CD4-positive, alpha-beta T cell (primary cell): ENCODE measurements at regions not wholly inside any gene's neighbourhood (a gene's known extent, or its start where the extent isn't known, plus 50 kb on each side); places are given as distances from the start of the nearest gene placed in this dataset.

Experiments
- ATAC-seq: fragments of 200-7000 bp; cut with Tn5 transposase; one replicate; pipeline ENCODE4 v1.10.0; 2022; ENCODE audit warnings: mild to moderate bottlenecking; ENCODE audit not compliant: poor library complexity
- CTCF ChIA-PET: fragments of 350-600 bp; sonication (Branson Sonifier 250); formaldehyde crosslinking; loops from one replicate; lab custom pipeline; 2021; ENCODE audit warnings: antibody characterized with exemption, inconsistent platforms; lab: Charles Lee
- POLR2A ChIA-PET: fragments of 350-600 bp; sonication (Branson Sonifier 250); formaldehyde crosslinking; loops from one replicate; lab custom pipeline; 2021; ENCODE audit warnings: antibody characterized with exemption, inconsistent platforms; lab: Charles Lee
- DNase-seq, 14 experiments: peaks; one replicate each; pipeline ENCODE4 v3.0.0-alpha.2; 2013 to 2020; ENCODE audit warnings: mixed read lengths in 2 of 14
- H3K27ac ChIP-seq, 2 donors: one replicate each; pipeline versions ENCODE4 v1.5.1 to v1.7.0; 2013; ENCODE audit warnings: low read length in 2 of 2, low read depth in 1 of 2, mild to moderate bottlenecking in 1 of 2
- H3K27me3 ChIP-seq, 2 experiments: 1 replicate in 1 of 2; 2 replicates in 1 of 2; pipeline versions ENCODE4 v1.6.1 to v1.7.0; 2013; ENCODE audit warnings: low read length in 2 of 2, control low read depth in 1 of 2, mild to moderate bottlenecking in 1 of 2, moderate library complexity in 1 of 2; ENCODE audit not compliant: insufficient read depth in 2 of 2, control insufficient read depth in 1 of 2
- H3K36me3 ChIP-seq: one replicate; pipeline ENCODE4 v1.6.1; 2013; ENCODE audit warnings: low read length, control low read depth; ENCODE audit not compliant: insufficient read depth
- H3K4me1 ChIP-seq: one replicate; pipeline ENCODE4 v1.6.1; 2013; ENCODE audit warnings: low read length, control low read depth; ENCODE audit not compliant: insufficient read depth
- H3K4me3 ChIP-seq: one replicate; pipeline ENCODE4 v1.5.1; 2013; ENCODE audit warnings: mild to moderate bottlenecking, low read length, moderate library complexity
- H3K9me3 ChIP-seq, 2 experiments: 1 replicate in 1 of 2; 2 replicates in 1 of 2; pipeline versions ENCODE4 v1.6.1 to v1.7.0; 2013; ENCODE audit warnings: low read length in 2 of 2, mild to moderate bottlenecking in 2 of 2, control low read depth in 1 of 2, moderate library complexity in 1 of 2; ENCODE audit not compliant: control insufficient read depth in 1 of 2, insufficient read depth in 1 of 2
- H3K27ac Mint-ChIP-seq: one replicate; pipeline ENCODE4 v1.8.0; 2020; ENCODE audit warnings: mixed read lengths
- H3K27me3 Mint-ChIP-seq: one replicate; pipeline ENCODE4 v1.8.0; 2021; ENCODE audit warnings: mixed read lengths
- H3K36me3 Mint-ChIP-seq: one replicate; pipeline ENCODE4 v1.8.0; 2021; ENCODE audit warnings: low read depth, mixed read lengths
- H3K4me1 Mint-ChIP-seq: one replicate; pipeline ENCODE4 v1.8.0; 2021; ENCODE audit warnings: low read depth, mixed read lengths
- H3K4me3 Mint-ChIP-seq: one replicate; pipeline ENCODE4 v1.8.0; 2020; ENCODE audit warnings: mild to moderate bottlenecking, mixed read lengths
- H3K9me3 Mint-ChIP-seq: one replicate; pipeline ENCODE4 v1.8.0; 2020; ENCODE audit warnings: mixed read lengths
- CTCF ChIP-seq: fragments of 200-600 bp; IDR thresholded peaks from one replicate; pipeline ENCODE4 v1.8.0; 2022; ENCODE audit warnings: antibody characterized with exemption, mild to moderate bottlenecking
- intact Hi-C, 2 experiments: fragments of 100-400 bp; cut with DNase I in 1 of 2; cut with micrococcal nuclease in 1 of 2; formaldehyde crosslinking; loops; one replicate each; pipeline versions ENCODE4 v1.15.1 to v1.9.0; 2023 to 2025; cut with DNase I, micrococcal nuclease

GRCh38 chr9:29648601-29649000 is 2075.3 kb upstream of the C9orf72 start:
- Histone ChIP-seq H3K4me1 (no peaks in the 10 kb centered on the region), H3K36me3 (no peaks in the 10 kb centered on the region), H3K4me3 (no peak overlapping the region), H3K27me3 (no peaks in the 10 kb centered on the region), H3K9me3 (no peaks in the 10 kb centered on the region), H3K27ac (no peak overlapping the region)
- H3K27ac Mint-ChIP-seq = no peak overlapping the region
- ChIA-PET CTCF (no interaction called here), POLR2A (no interaction called here)
- DNase-seq (no peak), ATAC-seq (no peak)
- H3K36me3 Mint-ChIP-seq = no peaks in the 10 kb centered on the region
- no peaks in the 10 kb centered on the region for H3K27me3 Mint-ChIP-seq
- H3K4me1 Mint-ChIP-seq = no peaks in the 10 kb centered on the region
- no peak overlapping the region for H3K4me3 Mint-ChIP-seq
- no peak for TF ChIP-seq CTCF
- peaks cover 2% of the 10 kb centered on the region for H3K9me3 Mint-ChIP-seq
- intact Hi-C loops = no loop called here

GRCh38 chr9:29656641-29657406 is 2083.5 kb upstream of the C9orf72 start:
- Histone ChIP-seq H3K4me3 (no peak overlapping the region), H3K4me1 (no peaks in the 10 kb centered on the region), H3K36me3 (no peaks in the 10 kb centered on the region), H3K27ac (no peak overlapping the region), H3K9me3 (peaks cover 0 to 4% of the 10 kb centered on the region in 2 experiments), H3K27me3 (no peaks in the 10 kb centered on the region)
- DNase-seq (no peak), ATAC-seq (no peak)
- ChIA-PET POLR2A (no interaction called here), CTCF (no interaction called here)
- peaks cover 6% of the 10 kb centered on the region for H3K9me3 Mint-ChIP-seq
- no peak overlapping the region for H3K4me3 Mint-ChIP-seq
- no peaks in the 10 kb centered on the region for H3K36me3 Mint-ChIP-seq
- TF ChIP-seq CTCF = no peak
- H3K27ac Mint-ChIP-seq = no peak overlapping the region
- intact Hi-C loops = no loop called here
- H3K4me1 Mint-ChIP-seq = no peaks in the 10 kb centered on the region
- H3K27me3 Mint-ChIP-seq = no peaks in the 10 kb centered on the region

GRCh38 chr9:29657821-29658220 is 2084.5 kb upstream of the C9orf72 start:
- H3K27ac ChIP-seq = no peak overlapping the region
- no peak overlapping the region for H3K27ac Mint-ChIP-seq
- H3K4me1 ChIP-seq = no peaks in the 10 kb centered on the region
- H3K36me3 Mint-ChIP-seq = no peaks in the 10 kb centered on the region
- DNase-seq = no peak
- no peak overlapping the region for H3K4me3 Mint-ChIP-seq
- no peak overlapping the region for H3K4me3 ChIP-seq
- no peaks in the 10 kb centered on the region for H3K4me1 Mint-ChIP-seq
- POLR2A ChIA-PET = no interaction called here
- intact Hi-C loops = no loop called here
- H3K9me3 ChIP-seq = peaks cover 0 to 4% of the 10 kb centered on the region in 2 experiments
- H3K9me3 Mint-ChIP-seq = peaks cover 6% of the 10 kb centered on the region
- no peak for TF ChIP-seq CTCF
- CTCF ChIA-PET = no interaction called here
- no peaks in the 10 kb centered on the region for H3K27me3 Mint-ChIP-seq
- H3K36me3 ChIP-seq = no peaks in the 10 kb centered on the region
- no peaks in the 10 kb centered on the region for H3K27me3 ChIP-seq
- ATAC-seq = no peak
